ENCODE measurements at regions not wholly inside any gene's neighbourhood (a gene's known extent, or its start where the extent isn't known, plus 50 kb on each side); places are given as distances from the start of the nearest gene placed in this dataset.

- BruUV-seq (replicated peaks), result no TSS peak
- Histone ChIP-seq H2AK5ac (ENCODE audit: low read depth, low read length) (no peak overlapping the region), H3K9me3 (ENCODE audit: control insufficient read depth, insufficient read depth, low read length) (no peaks in the 10 kb centered on the region), H3K27ac (ENCODE audit: insufficient read depth, low read length) (no peak overlapping the region), H3K56ac (ENCODE audit: extremely low read depth, insufficient read depth, low read length) (no peak overlapping the region), H3K14ac (replicated peaks; ENCODE audit: low read depth, low read length) (no peak overlapping the region), H3K36me3 (ENCODE audit: control insufficient read depth, insufficient read depth, low read length) (no peaks in the 10 kb centered on the region), H3K9ac (ENCODE audit: low read depth, low read length) (no peak overlapping the region), H3K4me2 (ENCODE audit: low read depth, low read length) (no peak overlapping the region), H2AFZ (replicated peaks; ENCODE audit: low read length, poor library complexity) (no peak overlapping the region), H2AK9ac (replicated peaks; ENCODE audit: low read depth, low read length, poor library complexity) (no peak overlapping the region), H3K4me3 (ENCODE audit: insufficient read depth, low read depth, low read length) (no peak overlapping the region), H2BK20ac (ENCODE audit: low read depth, low read length) (no peak overlapping the region), H2BK5ac (ENCODE audit: low read depth, low read length, poor library complexity, severe bottlenecking) (no peak overlapping the region), H3K4me1 (ENCODE audit: control insufficient read depth, insufficient read depth, low read length) (no peaks in the 10 kb centered on the region), H4K20me1 (ENCODE audit: insufficient read depth, low read length) (no peaks in the 10 kb centered on the region), H4K5ac (ENCODE audit: low read depth, low read length) (no peak overlapping the region), H3K4ac (ENCODE audit: low read depth, low read length) (no peak overlapping the region), H3K18ac (ENCODE audit: low read depth, low read length) (no peak overlapping the region), H3K9me1 (ENCODE audit: insufficient read depth, low read length) (no peaks in the 10 kb centered on the region), H4K91ac (ENCODE audit: insufficient read depth, low read depth, low read length) (no peak overlapping the region), H2BK120ac (ENCODE audit: low read depth, low read length) (no peak overlapping the region), H2BK15ac (ENCODE audit: low read depth, low read length) (no peak overlapping the region), H4K8ac (ENCODE audit: low read depth in 2 of 2, low read length in 2 of 2) (no peak overlapping the region), H3K79me1 (ENCODE audit: low read depth in 1 of 2, low read length in 2 of 2) (no peaks in the 10 kb centered on the region), H3K23ac (ENCODE audit: low read depth, low read length) (no peak overlapping the region), H3K27me3 (ENCODE audit: control insufficient read depth, insufficient read depth, low read length) (peaks cover 13% of the 10 kb centered on the region)
- intact Hi-C loops (cut with micrococcal nuclease) (no loop called here), in situ Hi-C loops (cut with MboI; ENCODE audit: low sequenced_read_pairs) (no loop called here), dilution Hi-C loops (cut with HindIII; ENCODE audit: low sequenced_read_pairs, unreplicated experiment) (no loop called here)
- WGBS, 2 experiments (ENCODE audit: extremely low coverage in 2 of 2, insufficient read length in 1 of 2), result no CpG with 5 or more reads among the region's 8 CpGs
- POLR2A ChIA-PET (ENCODE audit: unreplicated experiment), result no interaction called here
- DNase-seq (no peak), ATAC-seq (ENCODE audit: low read depth) (no peak)
- CTCF ChIA-PET, result no interaction called here
- TF ChIP-seq MAZ (IDR thresholded peaks at IDR 0.05; ENCODE audit: borderline replicate concordance, low read depth, low read length) (no peak), ELK1 (IDR thresholded peaks at IDR 0.05; ENCODE audit: borderline replicate concordance, low read depth, low read length) (no peak), RCOR1 (IDR thresholded peaks at IDR 0.05; ENCODE audit: insufficient replicate concordance, low read length) (no peak), MXI1 (IDR thresholded peaks at IDR 0.05; ENCODE audit: borderline replicate concordance, low read depth, low read length) (no peak), BHLHE40 (IDR thresholded peaks at IDR 0.05; ENCODE audit: low read depth, low read length) (no peak), CHD1 (IDR thresholded peaks at IDR 0.05; ENCODE audit: low read depth, low read length) (no peak), MAFK (IDR thresholded peaks at IDR 0.05; ENCODE audit: low read depth, low read length) (no peak), RFX5 (IDR thresholded peaks at IDR 0.05; ENCODE audit: low read depth, low read length) (no peak), NFE2L2 (IDR thresholded peaks at IDR 0.05; ENCODE audit: low read depth, low read length) (no peak), CEBPB (IDR thresholded peaks at IDR 0.05; ENCODE audit: low read depth, low read length) (no peak), CTCF (conservative IDR thresholded peaks at IDR 0.05; ENCODE audit: low read depth, low read length) (no peak), SMC3 (IDR thresholded peaks at IDR 0.05; ENCODE audit: low read depth, low read length) (no peak), USF2 (IDR thresholded peaks at IDR 0.05; ENCODE audit: low read depth, low read length) (no peak)
Measured at GRCh38 chr2:95719473-95720060, 127.8 kb downstream of the TRIM43 start.
